Smooth muscle cell (in vitro differentiated cells): ENCODE measurements at regions not wholly inside any gene's neighbourhood (a gene's known extent, or its start where the extent isn't known, plus 50 kb on each side); places are given as distances from the start of the nearest gene placed in this dataset.

ENCODE experiments used
- DNase-seq: peaks from one replicate; lab custom pipeline; 2025; ENCODE audit not compliant: unreplicated experiment; lab: John Stamatoyannopoulos, UW
- H2AFZ ChIP-seq: fragments of 200-600 bp; sonication (generic); 2 replicates; pipeline ENCODE4 v1.6.0; 2016; ENCODE audit warnings: antibody characterized with exemption, low read depth, mild to moderate bottlenecking
- H3F3A ChIP-seq: fragments of 200-600 bp; sonication (generic); 2 replicates; pipeline ENCODE4 v1.6.0; 2017; ENCODE audit warnings: antibody characterized with exemption, low read depth
- H3K27ac ChIP-seq: fragments of 200-600 bp; sonication (generic); 2 replicates; pipeline ENCODE4 v1.5.1; 2016; ENCODE audit warnings: low read depth, mild to moderate bottlenecking
- H3K27me3 ChIP-seq: fragments of 200-600 bp; sonication (generic); 2 replicates; pipeline ENCODE4 v1.6.1; 2016; ENCODE audit warnings: low read depth, mild to moderate bottlenecking
- H3K36me3 ChIP-seq: fragments of 200-600 bp; sonication (generic); 2 replicates; pipeline ENCODE4 v1.5.1; 2016; ENCODE audit warnings: low read depth
- H3K4me1 ChIP-seq: fragments of 200-600 bp; sonication (generic); 2 replicates; pipeline ENCODE4 v1.5.1; 2016; ENCODE audit warnings: low read depth
- H3K4me2 ChIP-seq: fragments of 200-600 bp; sonication (generic); 2 replicates; pipeline ENCODE4 v1.6.0; 2016; ENCODE audit warnings: mild to moderate bottlenecking
- H3K4me3 ChIP-seq: fragments of 200-600 bp; sonication (generic); 2 replicates; pipeline ENCODE4 v1.5.1; 2016; ENCODE audit warnings: mild to moderate bottlenecking
- H3K79me2 ChIP-seq: fragments of 200-600 bp; sonication (generic); 2 replicates; pipeline ENCODE4 v1.6.0; 2016; ENCODE audit warnings: low read depth, mild to moderate bottlenecking
- H3K9ac ChIP-seq: fragments of 200-600 bp; sonication (generic); 2 replicates; pipeline ENCODE4 v1.6.0; 2016; ENCODE audit warnings: low read depth
- H3K9me3 ChIP-seq: fragments of 200-600 bp; sonication (generic); replicated peaks from 2 replicates; pipeline ENCODE4 v1.5.1; 2016; ENCODE audit warnings: low read depth
- H4K20me1 ChIP-seq: fragments of 200-600 bp; sonication (generic); 2 replicates; pipeline ENCODE4 v1.6.0; 2016; ENCODE audit warnings: low read depth
- CTCF ChIP-seq: fragments of 200-600 bp; sonication (generic); IDR thresholded peaks from 2 replicates; pipeline ENCODE4 v1.5.1; 2017; ENCODE audit warnings: borderline replicate concordance, mild to moderate bottlenecking, antibody characterized with exemption; ENCODE audit not compliant: insufficient read depth, poor library complexity, severe bottlenecking
- WGBS: methylation state at CpG from one replicate; pipeline ENCODE4 v1.1.7; 2016; ENCODE audit warnings: low lambda C conversion rate; 5-methylcytosine and 5-hydroxymethylcytosine counted together

- Histone ChIP-seq H4K20me1 (no peaks in the 10 kb centered on the region), H3F3A (no peaks in the 10 kb centered on the region), H3K4me1 (no peaks in the 10 kb centered on the region), H3K9me3 (no peaks in the 10 kb centered on the region), H3K27ac (no peak overlapping the region), H3K4me2 (no peak overlapping the region), H3K36me3 (no peaks in the 10 kb centered on the region), H3K4me3 (no peak overlapping the region), H3K79me2 (no peaks in the 10 kb centered on the region), H3K9ac (no peak overlapping the region), H3K27me3 (no peaks in the 10 kb centered on the region), H2AFZ (no peak overlapping the region)
- 88% methylated on average over 6 of the region's 6 CpGs for WGBS
- no peak for DNase-seq
- no peak for TF ChIP-seq CTCF
Observed at GRCh38 chr17:71558901-71559300, 561.9 kb upstream of the SOX9 start.

- Histone ChIP-seq H3K9me3 (no peaks in the 10 kb centered on the region), H3K79me2 (no peaks in the 10 kb centered on the region), H2AFZ (no peak overlapping the region), H3F3A (no peaks in the 10 kb centered on the region), H3K4me2 (no peak overlapping the region), H3K4me1 (no peaks in the 10 kb centered on the region), H3K36me3 (no peaks in the 10 kb centered on the region), H3K4me3 (no peak overlapping the region), H3K9ac (no peak overlapping the region), H4K20me1 (no peaks in the 10 kb centered on the region), H3K27me3 (no peaks in the 10 kb centered on the region), H3K27ac (no peak overlapping the region)
- TF ChIP-seq CTCF, result no peak
- no peak for DNase-seq
- 72% methylated on average over 2 of the region's 2 CpGs for WGBS
Observed at GRCh38 chr17:71572343-71572742, 548.5 kb upstream of the SOX9 start.

- Histone ChIP-seq H3K4me1 (no peaks in the 10 kb centered on the region), H3K79me2 (no peaks in the 10 kb centered on the region), H3K27me3 (no peaks in the 10 kb centered on the region), H3K9me3 (no peaks in the 10 kb centered on the region), H3K27ac (no peak overlapping the region), H3K9ac (no peak overlapping the region), H2AFZ (no peak overlapping the region), H3F3A (no peaks in the 10 kb centered on the region), H3K4me3 (no peak overlapping the region), H3K36me3 (no peaks in the 10 kb centered on the region), H3K4me2 (no peak overlapping the region), H4K20me1 (no peaks in the 10 kb centered on the region)
- no peak for DNase-seq
- no peak for TF ChIP-seq CTCF
- WGBS, result 96% methylated on average over 1 of the region's 1 CpG
Observed at GRCh38 chr17:71578446-71578845, 542.4 kb upstream of the SOX9 start.

- Histone ChIP-seq H3K4me2 (no peak overlapping the region), H3F3A (no peaks in the 10 kb centered on the region), H4K20me1 (no peaks in the 10 kb centered on the region), H3K27ac (no peak overlapping the region), H3K9me3 (no peaks in the 10 kb centered on the region), H3K79me2 (no peaks in the 10 kb centered on the region), H2AFZ (no peak overlapping the region), H3K4me3 (no peak overlapping the region), H3K36me3 (no peaks in the 10 kb centered on the region), H3K4me1 (no peaks in the 10 kb centered on the region), H3K27me3 (no peaks in the 10 kb centered on the region), H3K9ac (no peak overlapping the region)
- TF ChIP-seq CTCF, result no peak
- no peak for DNase-seq
Observed at GRCh38 chr17:71580220-71580619, 540.6 kb upstream of the SOX9 start.
